ENCODE measurements at regions not wholly inside any gene's neighbourhood (a gene's known extent, or its start where the extent isn't known, plus 50 kb on each side); places are given as distances from the start of the nearest gene placed in this dataset.

GRCh38 chr5:152499814-152500535 lies 94.9 kb upstream of the NMUR2 start:
- H3K9me3 Mint-ChIP-seq: peaks cover 0 to 4% (median 0%) of the 10 kb centered on the region in 6 donors
- H3K36me3 Mint-ChIP-seq: no peaks in the 10 kb centered on the region
- no peak overlapping the region for H3K4me3 Mint-ChIP-seq
- no peak overlapping the region for H3K27ac Mint-ChIP-seq
- no peak for DNase-seq
- H3K27me3 Mint-ChIP-seq (ENCODE audit: low read depth in 3 of 3): peaks cover 0 to 5% (median 2%) of the 10 kb centered on the region in 3 donors
- no peaks in the 10 kb centered on the region for H3K4me1 Mint-ChIP-seq

GRCh38 chr5:152501294-152501693 lies 96.2 kb upstream of the NMUR2 start:
- no peaks in the 10 kb centered on the region for H3K36me3 Mint-ChIP-seq

GRCh38 chr5:152503206-152503605 lies 98.1 kb upstream of the NMUR2 start:
- no peak for DNase-seq
- Mint-ChIP-seq H3K36me3 (no peaks in the 10 kb centered on the region), H3K27me3 (ENCODE audit: low read depth in 3 of 3) (peaks cover 0 to 5% (median 4%) of the 10 kb centered on the region in 3 donors), H3K27ac (no peak overlapping the region), H3K4me3 (no peak overlapping the region), H3K9me3 (no peaks in the 10 kb centered on the region), H3K4me1 (peaks cover 0 to 2% of the 10 kb centered on the region in 2 donors)

More at GRCh38 chr5:152501294-152501693, 96.2 kb upstream of the NMUR2 start:
- H3K9me3 Mint-ChIP-seq: peaks cover 0 to 1% (median 0%) of the 10 kb centered on the region in 6 donors
- H3K27ac Mint-ChIP-seq: no peak overlapping the region
- H3K4me1 Mint-ChIP-seq: peaks cover 0 to 2% of the 10 kb centered on the region in 2 donors
- peaks cover 0 to 5% (median 3%) of the 10 kb centered on the region in 3 donors for H3K27me3 Mint-ChIP-seq (ENCODE audit: low read depth in 3 of 3)
- no peak for DNase-seq
- H3K4me3 Mint-ChIP-seq: no peak overlapping the region

GRCh38 chr5:152505442-152506042 lies 100.5 kb upstream of the NMUR2 start:
- no peak overlapping the region for H3K27ac Mint-ChIP-seq

GRCh38 chr5:152511120-152511519 lies 106.0 kb upstream of the NMUR2 start:
- DNase-seq: no peak
- Mint-ChIP-seq H3K27me3 (ENCODE audit: low read depth in 3 of 3) (peaks cover 1 to 2% (median 2%) of the 10 kb centered on the region in 3 donors), H3K9me3 (peaks cover 0 to 1% (median 0%) of the 10 kb centered on the region in 6 donors), H3K4me3 (no peak overlapping the region), H3K36me3 (no peaks in the 10 kb centered on the region), H3K4me1 (no peaks in the 10 kb centered on the region), H3K27ac (no peak overlapping the region)

More at GRCh38 chr5:152505442-152506042, 100.5 kb upstream of the NMUR2 start:
- Mint-ChIP-seq H3K4me3 (no peak overlapping the region), H3K4me1 (peaks cover 0 to 2% of the 10 kb centered on the region in 2 donors), H3K9me3 (no peaks in the 10 kb centered on the region), H3K27me3 (ENCODE audit: low read depth in 3 of 3) (peaks cover 2 to 5% (median 4%) of the 10 kb centered on the region in 3 donors), H3K36me3 (no peaks in the 10 kb centered on the region)
- peak; percentile 26 to 51 (median 28) for DNase-seq

GRCh38 chr5:152511531-152512132 lies 106.6 kb upstream of the NMUR2 start:
- Mint-ChIP-seq H3K27me3 (ENCODE audit: low read depth in 3 of 3) (peaks cover 1 to 5% (median 2%) of the 10 kb centered on the region in 3 donors), H3K4me3 (no peak overlapping the region), H3K9me3 (peaks cover 0 to 1% (median 0%) of the 10 kb centered on the region in 6 donors), H3K4me1 (no peaks in the 10 kb centered on the region), H3K27ac (no peak overlapping the region), H3K36me3 (no peaks in the 10 kb centered on the region)
- DNase-seq: no peak

GRCh38 chr5:152514827-152515397 lies 109.8 kb upstream of the NMUR2 start:
- no peak for DNase-seq
- Mint-ChIP-seq H3K4me1 (no peaks in the 10 kb centered on the region), H3K4me3 (no peak overlapping the region), H3K36me3 (no peaks in the 10 kb centered on the region), H3K27me3 (ENCODE audit: low read depth in 3 of 3) (peaks cover 1 to 9% (median 3%) of the 10 kb centered on the region in 3 donors), H3K27ac (peak overlapping the region in 1 of 6 donors; percentile 35), H3K9me3 (peaks cover 0 to 1% (median 0%) of the 10 kb centered on the region in 6 donors)

GRCh38 chr5:152523964-152524363 lies 118.9 kb upstream of the NMUR2 start:
- H3K27me3 Mint-ChIP-seq (ENCODE audit: low read depth in 3 of 3): peaks cover 0 to 4% (median 2%) of the 10 kb centered on the region in 3 donors
- no peak for DNase-seq
- no peak overlapping the region for H3K27ac Mint-ChIP-seq
- H3K4me1 Mint-ChIP-seq: peaks cover 19 to 21% of the 10 kb centered on the region in 2 donors
- H3K4me3 Mint-ChIP-seq: no peak overlapping the region
- H3K36me3 Mint-ChIP-seq: peaks cover 0 to 5% (median 0%) of the 10 kb centered on the region in 3 donors
- H3K9me3 Mint-ChIP-seq: no peaks in the 10 kb centered on the region

- peaks cover 0 to 5% (median 0%) of the 10 kb centered on the region in 3 donors for H3K36me3 Mint-ChIP-seq
- no peaks in the 10 kb centered on the region for H3K9me3 Mint-ChIP-seq
- peak overlapping the region; percentile 77 to 93 (median 86) for H3K27ac Mint-ChIP-seq
- DNase-seq: peak; percentile 27 to 36 (median 28)
- peak overlapping the region; percentile 50 to 76 (median 61) for H3K4me3 Mint-ChIP-seq
- peaks cover 0 to 4% (median 2%) of the 10 kb centered on the region in 3 donors for H3K27me3 Mint-ChIP-seq (ENCODE audit: low read depth in 3 of 3)
- peaks cover 20 to 25% of the 10 kb centered on the region in 2 donors for H3K4me1 Mint-ChIP-seq
Measured at GRCh38 chr5:152527358-152528052, 122.4 kb upstream of the NMUR2 start.

- Mint-ChIP-seq H3K4me3 (no peak overlapping the region), H3K27ac (peak overlapping the region in 3 of 6 donors; percentile 31 to 64 (median 51)), H3K4me1 (peaks cover 20 to 25% of the 10 kb centered on the region in 2 donors), H3K36me3 (peaks cover 0 to 5% (median 0%) of the 10 kb centered on the region in 3 donors), H3K9me3 (no peaks in the 10 kb centered on the region), H3K27me3 (ENCODE audit: low read depth in 3 of 3) (peaks cover 0 to 4% (median 2%) of the 10 kb centered on the region in 3 donors)
- DNase-seq: no peak
Measured at GRCh38 chr5:152529440-152529839, 124.4 kb upstream of the NMUR2 start.

GRCh38 chr5:152532714-152533113 lies 127.6 kb upstream of the NMUR2 start:
- DNase-seq: peak; percentile 5 to 28 (median 11)
- peaks cover 0 to 2% (median under 1%) of the 10 kb centered on the region in 3 donors for H3K27me3 Mint-ChIP-seq (ENCODE audit: low read depth in 3 of 3)
- H3K27ac Mint-ChIP-seq: no peak overlapping the region

GRCh38 chr5:152534641-152535040 lies 129.6 kb upstream of the NMUR2 start:
- Mint-ChIP-seq H3K27ac (no peak overlapping the region), H3K4me1 (no peaks in the 10 kb centered on the region), H3K9me3 (no peaks in the 10 kb centered on the region), H3K4me3 (no peak overlapping the region), H3K36me3 (no peaks in the 10 kb centered on the region), H3K27me3 (ENCODE audit: low read depth in 3 of 3) (peaks cover 0 to 2% (median 0%) of the 10 kb centered on the region in 3 donors)
- no peak for DNase-seq

More at GRCh38 chr5:152532714-152533113, 127.6 kb upstream of the NMUR2 start:
- H3K4me3 Mint-ChIP-seq: no peak overlapping the region
- peaks cover 8 to 16% of the 10 kb centered on the region in 2 donors for H3K4me1 Mint-ChIP-seq
- peaks cover 0 to under 1% (median 0%) of the 10 kb centered on the region in 3 donors for H3K36me3 Mint-ChIP-seq
- no peaks in the 10 kb centered on the region for H3K9me3 Mint-ChIP-seq

- DNase-seq: no peak
- no peaks in the 10 kb centered on the region for H3K4me1 Mint-ChIP-seq
- peaks cover 8 to 19% (median 10%) of the 10 kb centered on the region in 3 donors for H3K27me3 Mint-ChIP-seq (ENCODE audit: low read depth in 3 of 3)
- no peaks in the 10 kb centered on the region for H3K36me3 Mint-ChIP-seq
- H3K9me3 Mint-ChIP-seq: peaks cover 0 to 7% (median 0%) of the 10 kb centered on the region in 6 donors
- no peak overlapping the region for H3K27ac Mint-ChIP-seq
- no peak overlapping the region for H3K4me3 Mint-ChIP-seq
Measured at GRCh38 chr5:152542741-152543140, 137.7 kb upstream of the NMUR2 start.
